GM11168 (cell line): ENCODE measurements at regions not wholly inside any gene's neighbourhood (a gene's known extent, or its start where the extent isn't known, plus 50 kb on each side); places are given as distances from the start of the nearest gene placed in this dataset.

Source experiments
- in situ Hi-C: fragments of 300-500 bp; cut with MboI; formaldehyde crosslinking; loops from one replicate; pipeline ENCODE4 v1.12.0; 2022; ENCODE audit warnings: low sequenced_read_pairs; ENCODE audit not compliant: unreplicated experiment

DNA sequence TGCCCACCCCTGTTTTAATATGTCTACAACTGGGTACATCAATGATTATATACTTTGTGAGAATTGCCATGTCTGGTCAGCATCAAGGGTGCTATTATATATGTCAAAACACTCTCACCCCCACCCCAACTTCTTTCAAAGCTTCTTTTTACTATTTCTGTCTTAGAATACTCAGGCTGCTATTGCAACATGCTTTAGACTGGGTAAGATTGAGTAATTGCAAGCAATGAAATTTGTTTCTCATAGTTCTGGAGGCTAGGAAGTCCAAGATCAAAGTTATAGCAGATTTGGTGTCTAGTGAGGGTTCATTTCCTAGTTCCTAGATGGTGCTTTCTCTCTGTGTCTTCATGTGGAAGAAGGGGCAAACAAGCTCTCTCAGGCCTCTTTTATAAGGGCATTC, 100.5 kb upstream of the KCNK1 start:
- in situ Hi-C loops, result no loop called here

DNA sequence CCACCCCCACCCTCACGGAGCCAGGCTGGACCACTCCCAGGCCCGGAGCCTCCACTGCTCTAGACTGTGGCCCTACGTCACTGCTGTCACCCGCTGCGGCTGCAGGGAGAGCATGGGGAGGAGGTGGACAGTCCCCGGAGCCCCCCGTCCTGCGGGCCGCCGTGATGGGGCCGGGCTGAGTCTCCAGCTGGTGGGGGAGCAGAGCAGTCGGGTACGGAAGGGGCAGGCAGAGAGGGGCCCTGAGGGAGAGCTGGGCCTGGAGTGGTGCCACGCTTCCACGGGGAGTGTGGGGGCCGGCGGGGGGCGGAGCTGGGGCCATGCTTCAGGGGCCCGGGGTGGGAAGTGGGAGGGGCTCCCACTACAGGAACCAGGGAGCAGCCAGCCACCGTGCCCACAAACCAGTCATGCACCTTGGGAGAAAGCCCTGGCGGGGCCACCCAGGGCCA, 98.9 kb upstream of the KCNK1 start:
- in situ Hi-C loops, result no loop called here

DNA sequence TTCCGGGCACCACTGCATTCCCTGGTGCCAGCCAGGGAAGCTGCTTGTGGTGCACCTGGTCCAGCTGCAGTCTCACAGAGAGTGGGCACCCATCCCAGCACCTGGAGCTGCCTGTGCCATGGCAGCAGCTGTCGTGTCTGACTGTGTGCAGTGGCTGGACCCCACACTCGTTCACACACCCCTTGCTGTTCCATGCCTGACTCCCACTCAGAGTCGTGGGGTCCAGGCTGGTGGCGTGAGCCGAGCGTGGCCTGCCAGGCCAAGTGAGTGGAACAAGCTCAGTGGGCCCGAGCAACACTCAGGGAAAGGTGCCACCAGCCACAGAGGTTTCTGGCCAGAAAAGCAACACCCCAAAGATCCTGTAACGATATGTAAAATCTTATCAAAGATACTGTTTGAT, 97.2 kb upstream of the KCNK1 start:
- in situ Hi-C loops, result no loop called here

DNA sequence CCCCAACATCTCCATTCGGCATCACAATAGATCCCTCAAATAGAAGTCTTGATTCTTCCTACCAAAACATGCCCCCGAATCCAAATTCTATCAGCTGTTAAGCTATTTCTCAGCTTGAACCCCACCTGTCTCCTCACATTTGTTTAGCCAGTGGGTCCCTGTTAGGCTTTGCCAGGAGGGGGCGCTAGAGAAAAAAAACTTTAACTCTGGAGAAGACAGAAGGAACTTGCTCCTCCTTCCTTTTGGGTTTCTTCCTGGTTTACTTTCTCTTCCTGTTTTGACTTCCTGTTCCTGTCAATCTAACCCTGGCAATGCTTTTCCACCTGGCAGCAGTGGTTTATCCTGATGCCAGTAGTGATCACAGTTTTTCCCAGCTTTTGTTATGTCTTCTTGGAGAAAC, 95.6 kb upstream of the KCNK1 start:
- in situ Hi-C loops, result no loop called here

DNA sequence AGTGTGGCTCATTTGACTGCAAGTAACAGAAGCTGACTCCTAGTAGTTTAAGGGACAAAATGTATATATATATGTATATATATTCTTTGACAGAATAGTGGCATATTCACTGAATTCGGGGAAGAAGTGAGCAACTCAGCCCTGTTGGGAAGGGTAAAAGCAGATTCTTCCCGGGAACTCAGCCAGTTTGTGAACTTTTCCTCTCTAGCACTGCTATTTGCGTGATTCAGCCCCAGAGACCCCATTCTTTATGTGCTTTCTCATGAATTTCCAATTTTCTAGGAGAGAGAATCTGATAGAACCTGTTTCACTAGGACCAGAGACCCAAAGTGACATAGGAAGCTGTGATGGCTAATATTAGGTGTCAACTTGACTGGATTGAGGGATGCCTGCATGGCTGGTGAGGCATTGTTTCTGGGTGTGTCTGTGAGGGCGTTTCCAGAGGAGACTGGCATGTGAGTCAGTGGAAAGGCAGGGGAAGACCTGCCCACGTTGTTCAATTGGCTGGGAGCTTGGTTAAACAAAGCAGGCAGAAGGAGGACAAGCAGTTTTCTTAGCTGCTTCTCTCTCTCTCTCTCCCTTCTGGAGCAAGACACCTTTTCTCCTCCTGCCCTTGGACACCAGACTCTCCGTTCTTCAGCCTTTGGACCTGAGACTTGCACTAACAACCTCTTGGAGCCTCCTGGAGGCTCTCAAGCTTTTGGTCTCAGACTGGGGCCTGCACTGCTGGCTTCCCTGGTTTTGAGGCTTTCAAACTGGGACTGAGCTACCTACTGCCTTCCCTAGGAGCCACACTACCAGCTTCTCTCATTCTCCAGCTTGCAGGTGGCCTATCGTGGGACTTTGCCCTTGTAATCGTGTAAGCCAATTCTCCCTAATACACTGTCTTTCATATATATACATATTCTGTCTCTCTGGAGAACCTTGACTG, 93.4 kb upstream of the KCNK1 start:
- in situ Hi-C loops, result no loop called here

DNA sequence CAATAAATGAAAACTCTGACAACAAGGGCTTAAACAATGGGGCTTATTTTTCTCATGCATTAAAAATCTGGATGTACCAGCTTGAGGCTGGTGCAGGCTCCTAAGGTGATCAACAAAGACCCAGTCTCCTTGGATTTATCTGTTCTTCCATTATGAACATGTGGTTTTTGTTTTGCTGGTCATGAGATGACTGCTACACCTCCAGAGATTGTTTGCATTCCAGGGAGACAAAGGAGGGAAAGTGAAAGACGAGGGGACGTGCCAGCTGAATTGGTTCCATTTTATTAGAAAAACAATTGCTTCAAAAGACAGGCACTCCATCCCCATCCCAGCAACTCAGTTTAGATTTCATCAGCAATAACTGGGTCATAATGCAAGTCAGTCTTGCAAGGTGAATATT, 90.9 kb upstream of the KCNK1 start:
- in situ Hi-C loops, result no loop called here

DNA sequence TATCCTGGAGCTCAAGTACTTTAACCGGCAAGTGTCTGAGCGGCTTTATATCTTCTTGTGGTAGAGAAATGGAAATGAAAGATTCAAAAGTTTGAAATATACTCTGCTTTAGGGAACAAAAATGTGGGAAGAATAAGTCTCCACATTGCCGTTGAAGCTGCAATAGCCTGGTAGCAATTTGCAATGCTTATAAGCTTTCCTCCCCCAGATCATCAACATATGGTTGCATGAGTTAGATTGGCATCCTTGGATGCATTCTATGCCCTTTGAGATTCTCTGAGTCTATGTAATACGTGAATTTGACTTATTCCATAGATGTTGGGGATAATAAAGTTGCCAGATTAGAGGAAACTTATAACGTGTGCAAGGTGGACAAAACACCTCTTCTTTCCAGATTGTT, 86.1 kb upstream of the KCNK1 start:
- in situ Hi-C loops, result no loop called here

DNA sequence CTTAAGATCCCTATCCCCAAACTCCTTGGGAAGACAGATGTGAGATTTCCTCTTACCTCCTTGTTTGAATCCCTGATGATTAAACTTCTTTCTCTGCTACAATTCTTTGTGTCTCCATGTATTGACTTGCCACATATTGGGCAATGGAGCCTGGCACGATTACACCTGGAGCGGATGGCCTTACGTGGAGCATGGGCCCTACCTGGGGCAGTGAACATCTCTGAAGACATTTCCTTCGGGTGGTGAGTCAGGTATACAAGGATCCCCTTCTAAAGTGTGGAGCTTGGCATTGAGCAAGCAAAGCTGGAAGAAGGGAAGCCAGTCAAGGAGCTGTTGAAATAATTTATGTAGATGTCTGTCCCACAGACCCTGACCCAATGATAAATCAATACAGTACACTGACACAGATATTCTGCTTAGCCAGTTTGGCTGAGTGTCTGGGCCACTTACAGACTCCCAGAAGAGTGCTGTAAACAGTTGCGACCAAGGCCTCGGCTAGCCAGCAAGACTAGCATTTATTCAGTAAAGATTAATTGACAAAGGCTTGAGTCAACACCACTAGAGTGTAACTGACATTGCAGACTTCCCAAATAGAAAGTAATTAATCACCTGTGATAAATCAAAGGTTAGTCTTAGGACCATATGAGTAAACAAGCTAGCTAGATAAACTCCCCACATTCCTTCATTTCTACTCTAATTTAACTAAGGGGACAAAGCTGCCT, 83.1 kb upstream of the KCNK1 start:
- in situ Hi-C loops, result no loop called here

DNA sequence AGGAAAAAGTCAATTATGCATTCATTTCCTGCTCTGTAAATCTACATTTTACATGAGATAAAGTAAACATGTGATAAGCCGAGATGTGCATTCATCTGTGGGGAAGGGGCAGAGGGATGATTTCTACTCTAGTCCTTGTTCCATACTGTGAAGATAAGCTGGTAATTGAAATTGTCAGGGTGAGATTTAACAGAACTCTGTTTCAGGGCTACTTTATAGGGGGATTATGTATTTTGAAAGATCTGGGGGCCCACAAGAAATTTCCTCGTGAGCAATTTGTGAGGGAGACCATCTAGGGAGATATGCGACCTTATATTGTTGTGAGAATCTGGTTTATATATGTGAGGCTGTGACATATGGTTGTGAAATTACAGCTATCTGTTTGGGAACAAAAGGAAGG, 73.1 kb upstream of the KCNK1 start:
- in situ Hi-C loops, result no loop called here

DNA sequence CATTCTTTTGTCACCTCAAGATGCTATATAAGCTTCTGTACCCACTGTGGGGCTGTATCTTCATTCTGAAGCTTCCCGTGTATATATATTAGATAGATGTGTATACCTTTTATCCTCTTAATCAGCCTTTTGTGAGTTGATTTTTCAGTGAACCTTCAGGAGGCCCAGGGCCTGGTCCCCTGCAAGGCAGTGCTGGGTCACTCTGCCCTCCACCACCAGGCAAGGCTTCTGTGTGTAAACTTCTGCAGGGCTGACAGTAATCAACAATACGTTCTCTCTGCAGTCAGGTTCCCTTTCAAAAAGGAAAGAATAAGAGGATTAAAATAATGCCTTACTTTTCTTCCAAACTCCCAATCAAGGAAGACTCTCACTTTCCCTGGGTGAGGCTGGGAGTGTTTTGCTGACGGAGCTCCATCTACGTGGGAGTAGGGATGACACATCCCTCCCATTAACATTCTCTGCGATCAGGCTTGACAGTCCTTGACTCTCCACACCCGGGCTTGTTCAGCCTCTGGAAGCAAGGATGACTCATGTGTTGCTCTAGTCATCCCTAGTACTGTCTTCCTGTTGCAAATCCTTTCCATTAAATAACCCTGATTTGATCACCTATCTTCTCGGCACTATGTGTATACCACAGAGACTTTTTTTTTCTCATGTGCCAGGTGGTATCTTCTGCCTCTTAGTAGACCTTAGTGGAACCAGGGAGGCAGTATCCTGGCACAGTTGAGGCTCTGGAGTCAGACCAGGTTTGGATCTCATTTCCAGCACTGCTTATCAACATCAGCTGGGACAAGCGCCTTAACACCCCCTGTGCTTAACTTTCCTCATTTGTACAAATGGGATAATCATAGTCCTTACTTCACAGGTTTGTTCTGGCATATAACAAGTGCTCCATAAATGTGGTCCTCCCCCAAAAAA, 70.3 kb upstream of the KCNK1 start:
- in situ Hi-C loops, result no loop called here

DNA sequence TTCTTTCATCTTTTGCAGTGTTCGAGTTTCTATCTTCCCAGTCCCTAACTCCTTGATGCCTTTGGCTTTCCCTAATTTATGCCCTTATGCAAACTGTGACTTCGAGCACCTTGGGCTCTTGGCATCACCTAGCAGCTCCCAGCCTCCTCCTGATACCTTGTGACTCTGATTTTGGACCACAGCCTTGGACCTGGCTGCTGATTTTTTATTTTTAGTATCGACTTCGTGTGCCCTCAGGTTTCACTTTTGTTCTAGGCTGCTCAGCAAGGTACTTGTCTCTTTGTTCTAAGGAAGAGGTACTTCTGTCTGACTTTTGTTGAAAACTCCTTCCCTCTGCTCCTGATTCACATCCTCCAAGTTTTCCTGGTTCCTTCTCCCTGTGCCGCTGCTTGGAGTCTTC, 69.6 kb upstream of the KCNK1 start:
- in situ Hi-C loops, result no loop called here

DNA sequence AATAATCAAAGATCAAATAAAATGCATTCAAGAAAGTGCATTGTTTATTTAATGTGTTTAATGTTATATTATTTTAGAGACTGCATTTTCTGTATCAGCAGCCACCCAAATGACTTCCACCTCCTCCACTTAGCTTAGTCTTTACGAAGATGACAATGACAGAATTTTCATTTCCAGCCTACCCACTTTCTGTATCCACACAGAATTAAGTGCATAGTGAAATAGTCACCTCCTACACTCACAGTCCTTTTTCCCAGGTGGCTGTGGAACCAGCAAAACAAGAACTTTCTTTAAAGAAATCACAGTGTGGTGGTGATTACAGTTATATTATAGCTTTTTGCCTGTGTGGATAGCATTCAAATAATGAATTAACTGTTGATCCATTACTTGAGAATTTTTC, 66.2 kb upstream of the KCNK1 start:
- in situ Hi-C loops, result no loop called here

DNA sequence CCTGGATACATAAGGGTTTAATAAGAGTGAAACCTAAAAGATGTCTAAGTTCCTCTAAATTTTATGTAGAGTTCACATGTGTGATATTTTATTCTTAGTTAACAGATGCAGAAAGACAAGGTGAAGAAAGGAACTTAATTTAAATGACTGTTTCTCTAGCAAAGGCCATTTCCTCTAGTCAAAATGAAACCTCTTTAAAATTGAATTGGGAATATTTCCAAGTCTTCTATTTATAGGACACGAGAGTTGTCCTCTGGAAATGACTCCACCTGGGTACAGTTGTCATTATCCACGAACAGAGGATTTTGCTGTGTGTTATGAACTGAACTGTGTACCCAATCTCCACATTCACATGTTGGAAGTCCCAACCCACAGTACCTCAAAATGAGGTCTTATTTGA, 64.5 kb upstream of the KCNK1 start:
- in situ Hi-C loops, result no loop called here

DNA sequence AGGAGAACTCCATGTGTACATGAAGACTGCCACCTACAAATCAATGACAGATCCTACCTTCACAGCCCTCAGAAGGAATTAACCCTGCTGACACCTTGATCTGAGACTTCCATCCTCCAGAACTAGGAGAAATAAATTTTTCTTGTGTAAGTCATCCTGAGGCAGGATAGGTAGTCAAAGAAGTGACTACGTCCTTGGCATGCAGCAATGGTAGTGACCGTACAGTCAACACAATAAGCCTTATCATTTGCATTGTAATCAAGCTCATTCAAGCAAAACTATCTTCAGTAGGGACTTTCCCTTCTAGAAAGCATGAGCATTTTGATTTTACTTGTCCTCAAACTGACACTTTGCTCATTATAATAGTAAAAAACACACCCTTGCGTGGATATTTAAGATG, 64.0 kb upstream of the KCNK1 start:
- in situ Hi-C loops, result no loop called here

DNA sequence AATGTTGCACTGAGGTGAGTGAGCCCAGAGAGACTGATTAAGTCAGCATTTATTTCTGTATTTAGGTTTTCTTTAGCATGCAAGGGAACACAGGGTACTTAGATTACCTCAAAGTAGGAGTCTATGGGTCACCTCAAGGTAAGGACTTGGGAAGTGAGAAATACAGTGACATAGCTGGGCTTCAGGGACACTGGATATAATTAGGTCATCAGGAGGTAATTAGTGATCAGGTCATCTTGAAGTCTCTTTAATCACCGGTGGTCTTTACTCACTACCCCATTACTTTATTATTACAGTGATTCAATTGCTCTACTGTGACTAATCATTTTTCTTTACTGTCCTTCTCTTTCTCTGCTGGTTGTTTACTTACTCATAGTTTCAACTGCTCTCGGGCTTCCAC, 59.9 kb upstream of the KCNK1 start:
- in situ Hi-C loops, result no loop called here

DNA sequence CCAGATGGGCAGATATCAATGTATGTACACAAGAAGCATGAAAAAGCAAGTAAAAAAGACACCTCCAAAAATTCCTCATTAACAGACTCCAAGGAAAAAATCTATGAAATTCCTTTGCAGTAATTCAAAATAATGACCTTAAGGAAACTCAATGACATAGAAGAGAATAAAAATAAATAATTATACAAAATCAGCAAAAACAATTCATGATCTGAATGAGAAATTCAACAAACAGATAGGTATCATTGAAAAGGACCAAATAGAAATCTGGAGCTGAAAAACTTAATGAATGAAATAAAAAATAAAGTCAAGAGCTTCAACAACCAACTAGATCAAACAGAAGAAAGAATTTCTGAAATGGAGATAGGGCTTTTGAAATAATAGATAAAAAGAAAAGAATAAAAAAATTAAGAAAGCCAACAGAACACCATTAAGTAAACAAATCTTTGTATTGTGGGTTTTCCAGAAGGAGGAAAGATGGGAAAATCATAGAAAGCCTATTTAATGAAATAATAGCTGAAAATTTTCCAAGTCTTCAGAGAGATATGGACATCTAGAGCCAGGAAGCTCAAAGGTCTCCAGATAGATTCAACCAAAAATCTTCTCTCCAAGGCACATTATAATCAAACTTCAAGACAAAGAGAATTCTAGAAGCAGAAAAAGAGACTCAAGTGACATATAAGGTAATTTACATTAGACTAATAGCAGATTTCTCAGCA, 52.0 kb upstream of the KCNK1 start:
- in situ Hi-C loops, result no loop called here
